Endothelial cell of umbilical vein (primary cell): ENCODE measurements at regions not wholly inside any gene's neighbourhood (a gene's known extent, or its start where the extent isn't known, plus 50 kb on each side); places are given as distances from the start of the nearest gene placed in this dataset.

Source experiments
- BruUV-seq: library from RNA; stranded (reverse); fragments of 400-500 nt; replicated peaks from 2 replicates; lab custom pipeline; 2021; lab: Mats Ljungman, UMichigan
- CTCF ChIA-PET: fragments of 300-600, 350-600 bp; sonication (Branson Sonifier 250); formaldehyde crosslinking; loops from one replicate; lab custom pipeline; 2021; ENCODE audit warnings: antibody characterized with exemption, inconsistent platforms; lab: Charles Lee
- POLR2A ChIA-PET: fragments of 300-600, 350-600 bp; sonication (Branson Sonifier 250); formaldehyde crosslinking; loops from one replicate; lab custom pipeline; 2021; ENCODE audit warnings: antibody characterized with exemption, inconsistent platforms; lab: Charles Lee
- DNase-seq: peaks from one replicate; pipeline ENCODE4 v3.0.0-alpha.2; 2011; ENCODE audit warnings: low read depth, low spot score
- FAIRE-seq: peaks from 2 replicates; lab custom pipeline; 2011; peaks lifted over from hg19 to GRCh38; lab: Jason Lieb, UNC
- H2AFZ ChIP-seq: 2 replicates; pipeline ENCODE4 v1.6.0; 2012; ENCODE audit warnings: low read depth, low read length, control low read depth, inconsistent platforms
- H3K27ac ChIP-seq: 2 replicates; pipeline ENCODE4 v1.5.1; 2011; ENCODE audit warnings: low read depth, mild to moderate bottlenecking, control low read depth, low read length, moderate library complexity; ENCODE audit not compliant: insufficient read depth
- H3K27me3 ChIP-seq, 2 experiments: 2 replicates each; pipeline versions ENCODE4 v1.6.0 to v1.6.1; 2011; ENCODE audit warnings: low read length in 2 of 2, mixed read lengths in 1 of 2; ENCODE audit not compliant: control insufficient read depth in 2 of 2, insufficient read depth in 2 of 2
- H3K36me3 ChIP-seq, 2 experiments: 2 replicates in 1 of 2; 3 replicates in 1 of 2; pipeline ENCODE4 v1.5.1; 2011; ENCODE audit warnings: low read length in 2 of 2, mild to moderate bottlenecking in 1 of 2, moderate library complexity in 1 of 2; ENCODE audit not compliant: control insufficient read depth in 2 of 2, insufficient read depth in 2 of 2; ENCODE audit errors: extremely low read depth in 1 of 2
- H3K4me1 ChIP-seq: 3 replicates; pipeline ENCODE4 v1.5.1; 2011; ENCODE audit warnings: mild to moderate bottlenecking, low read length; ENCODE audit not compliant: control insufficient read depth, insufficient read depth; ENCODE audit errors: extremely low read depth
- H3K4me2 ChIP-seq: 2 replicates; pipeline ENCODE4 v1.6.1; 2011; ENCODE audit warnings: low read length, control low read depth, mixed read lengths; ENCODE audit not compliant: insufficient read depth
- H3K4me3 ChIP-seq, 3 experiments: fragments of 200-600 bp in 1 of 3; sonication (generic), shearing (Covaris generic) in 1 of 3; replicated peaks in 1 of 3; 2 replicates each; pipeline ENCODE4 v1.5.1; 2011 to 2016; ENCODE audit warnings: control low read depth in 3 of 3, low read length in 3 of 3, mild to moderate bottlenecking in 2 of 3, inconsistent platforms in 1 of 3, low read depth in 1 of 3, moderate library complexity in 1 of 3; ENCODE audit not compliant: insufficient read depth in 1 of 3
- H3K79me2 ChIP-seq: 2 replicates; pipeline ENCODE4 v1.6.0; 2012; ENCODE audit warnings: low read length, inconsistent platforms; ENCODE audit not compliant: control insufficient read depth, insufficient read depth
- H3K9ac ChIP-seq: replicated peaks from 2 replicates; pipeline ENCODE3; 2011; ENCODE audit warnings: low read length, control low read depth; ENCODE audit not compliant: insufficient read depth; ENCODE audit errors: extremely low read depth
- H3K9me1 ChIP-seq: replicated peaks from 3 replicates; pipeline ENCODE4 v1.6.0; 2011; ENCODE audit warnings: mild to moderate bottlenecking, low read length; ENCODE audit not compliant: control insufficient read depth, insufficient read depth; ENCODE audit errors: extremely low read depth
- H3K9me3 ChIP-seq: replicated peaks from 2 replicates; pipeline ENCODE4 v1.5.1; 2012; ENCODE audit warnings: low read length, inconsistent platforms; ENCODE audit not compliant: control insufficient read depth, insufficient read depth
- H4K20me1 ChIP-seq: replicated peaks from 2 replicates; pipeline ENCODE3; 2011; ENCODE audit warnings: mild to moderate bottlenecking, low read length; ENCODE audit not compliant: control insufficient read depth, insufficient read depth; ENCODE audit errors: extremely low read depth
- EZH2 ChIP-seq: IDR thresholded peaks from 2 replicates; pipeline ENCODE4 v1.6.1; 2012; ENCODE audit warnings: borderline replicate concordance, low read depth, mild to moderate bottlenecking, moderate library complexity, low read length, inconsistent platforms; ENCODE audit not compliant: severe bottlenecking
- FOS ChIP-seq: IDR thresholded peaks from 2 replicates; pipeline ENCODE4 v1.6.1; 2011; ENCODE audit warnings: mild to moderate bottlenecking, low read length, moderate library complexity, borderline replicate concordance; ENCODE audit not compliant: insufficient read depth
- GATA2 ChIP-seq: IDR thresholded peaks from 2 replicates; pipeline ENCODE4 v1.7.0; 2011; ENCODE audit warnings: low read depth, mild to moderate bottlenecking, moderate library complexity, mixed read lengths, low read length; ENCODE audit not compliant: insufficient read length, insufficient read depth
- JUN ChIP-seq: IDR thresholded peaks from 2 replicates; pipeline ENCODE4 v1.6.1; 2011; ENCODE audit warnings: borderline replicate concordance, low read depth; ENCODE audit not compliant: insufficient read length, insufficient read depth
- MYC ChIP-seq: IDR thresholded peaks from one replicate; pipeline ENCODE4 v1.6.1; 2011; ENCODE audit warnings: mild to moderate bottlenecking, low read depth, low read length
- dilution Hi-C: fragments of 300-500 bp; cut with MboI; formaldehyde crosslinking; loops from one replicate; pipeline ENCODE4 v1.15.0; 2019; ENCODE audit warnings: low sequenced_read_pairs; ENCODE audit not compliant: extremely low pct_ligation_motif_present
- intact Hi-C: fragments of 100-400 bp; cut with micrococcal nuclease; formaldehyde crosslinking; loops from one replicate; pipeline ENCODE4 v1.10.0; 2022

GRCh38 chr13:89965252-89965651 lies 1382.2 kb upstream of the MIR17HG start:
- no peaks in the 10 kb centered on the region for H3K36me3 ChIP-seq
- no peaks in the 10 kb centered on the region for H3K4me1 ChIP-seq
- no peak overlapping the region for H2AFZ ChIP-seq
- no peak overlapping the region for H3K4me2 ChIP-seq
- dilution Hi-C loops (no loop called here), intact Hi-C loops (no loop called here)
- TF ChIP-seq EZH2 (no peak), FOS (no peak), MYC (no peak)
- no peaks in the 10 kb centered on the region for H3K27me3 ChIP-seq
- no peaks in the 10 kb centered on the region for H4K20me1 ChIP-seq
- FAIRE-seq (no peak), DNase-seq (no peak)
- H3K27ac ChIP-seq = no peak overlapping the region
- H3K9me1 ChIP-seq = no peaks in the 10 kb centered on the region
- CTCF ChIA-PET = no interaction called here
- POLR2A ChIA-PET = no interaction called here
- no peak overlapping the region for H3K9ac ChIP-seq
- no peaks in the 10 kb centered on the region for H3K9me3 ChIP-seq
- no peaks in the 10 kb centered on the region for H3K79me2 ChIP-seq
- H3K4me3 ChIP-seq = no peak overlapping the region
- no TSS peak for BruUV-seq

DNA sequence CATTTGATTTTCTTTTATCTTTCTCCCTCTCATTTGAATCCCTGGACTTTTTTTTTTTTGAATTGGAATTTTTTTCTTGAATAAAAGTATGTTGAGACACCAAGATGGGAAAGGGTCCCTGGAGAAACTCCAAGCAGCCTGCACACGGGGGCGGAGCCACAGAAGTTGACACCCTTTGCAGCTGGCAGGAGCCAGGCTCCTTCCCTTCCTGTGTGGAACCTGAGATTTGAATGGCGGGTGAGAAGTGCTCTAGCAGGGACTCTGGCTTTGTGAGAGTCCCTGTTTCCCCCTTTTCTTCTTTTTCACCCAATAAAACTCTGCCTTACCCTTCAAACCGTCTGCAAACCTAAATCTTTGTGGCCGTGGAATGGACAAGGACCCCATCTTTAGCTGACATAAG lies 1381.0 kb upstream of the MIR17HG start:
- H3K27me3 ChIP-seq = no peaks in the 10 kb centered on the region
- BruUV-seq = no TSS peak
- H3K4me2 ChIP-seq = no peak overlapping the region
- H3K9me1 ChIP-seq = no peaks in the 10 kb centered on the region
- no peak for FAIRE-seq
- TF ChIP-seq GATA2 (no peak), JUN (no peak)
- dilution Hi-C loops = no loop called here
- H3K9me3 ChIP-seq = no peaks in the 10 kb centered on the region
- intact Hi-C loops = no loop called here
- H3K4me1 ChIP-seq = no peaks in the 10 kb centered on the region
- no peak overlapping the region for H3K4me3 ChIP-seq
- no peak for DNase-seq
- no peak overlapping the region for H3K9ac ChIP-seq
- H2AFZ ChIP-seq = no peak overlapping the region
- no peaks in the 10 kb centered on the region for H4K20me1 ChIP-seq
- no peaks in the 10 kb centered on the region for H3K79me2 ChIP-seq
- CTCF ChIA-PET = no interaction called here
- POLR2A ChIA-PET = no interaction called here
- H3K27ac ChIP-seq = no peak overlapping the region
- no peaks in the 10 kb centered on the region for H3K36me3 ChIP-seq
